ENCODE measurements at regions not wholly inside any gene's neighbourhood (a gene's known extent, or its start where the extent isn't known, plus 50 kb on each side); places are given as distances from the start of the nearest gene placed in this dataset.

- TF ChIP-seq ZNF8 (CRISPR knock-in tag; IDR thresholded peaks at IDR 0.05), result no peak
- TF ChIP-seq ZC3H10 (CRISPR knock-in tag; IDR thresholded peaks at IDR 0.05), result no peak
- TF ChIP-seq CSRNP3 (CRISPR knock-in tag; IDR thresholded peaks at IDR 0.05), result no peak
Measured at GRCh38 chr1:164914208-164914607, 355.2 kb downstream of the PBX1 start (continued).

- ATAC-seq, result no peak
- TF ChIP-seq, protein P1, sequence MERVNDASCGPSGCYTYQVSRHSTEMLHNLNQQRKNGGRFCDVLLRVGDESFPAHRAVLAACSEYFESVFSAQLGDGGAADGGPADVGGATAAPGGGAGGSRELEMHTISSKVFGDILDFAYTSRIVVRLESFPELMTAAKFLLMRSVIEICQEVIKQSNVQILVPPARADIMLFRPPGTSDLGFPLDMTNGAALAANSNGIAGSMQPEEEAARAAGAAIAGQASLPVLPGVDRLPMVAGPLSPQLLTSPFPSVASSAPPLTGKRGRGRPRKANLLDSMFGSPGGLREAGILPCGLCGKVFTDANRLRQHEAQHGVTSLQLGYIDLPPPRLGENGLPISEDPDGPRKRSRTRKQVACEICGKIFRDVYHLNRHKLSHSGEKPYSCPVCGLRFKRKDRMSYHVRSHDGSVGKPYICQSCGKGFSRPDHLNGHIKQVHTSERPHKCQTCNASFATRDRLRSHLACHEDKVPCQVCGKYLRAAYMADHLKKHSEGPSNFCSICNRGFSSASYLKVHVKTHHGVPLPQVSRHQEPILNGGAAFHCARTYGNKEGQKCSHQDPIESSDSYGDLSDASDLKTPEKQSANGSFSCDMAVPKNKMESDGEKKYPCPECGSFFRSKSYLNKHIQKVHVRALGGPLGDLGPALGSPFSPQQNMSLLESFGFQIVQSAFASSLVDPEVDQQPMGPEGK (CRISPR knock-in tag; IDR thresholded peaks at IDR 0.05; ENCODE audit: borderline replicate concordance), result no peak
- TF ChIP-seq ZNF8 (CRISPR knock-in tag; IDR thresholded peaks at IDR 0.05) (no peak), ZFP3 (CRISPR knock-in tag; IDR thresholded peaks at IDR 0.05) (no peak), OSR1 (CRISPR knock-in tag; IDR thresholded peaks at IDR 0.05) (no peak), RARB (CRISPR knock-in tag; IDR thresholded peaks at IDR 0.05) (no peak), CSDC2 (CRISPR knock-in tag; IDR thresholded peaks at IDR 0.05) (no peak), BACH2 (CRISPR knock-in tag; IDR thresholded peaks at IDR 0.05; ENCODE audit: borderline replicate concordance) (no peak), CSRNP3 (CRISPR knock-in tag; IDR thresholded peaks at IDR 0.05) (no peak), TOX (CRISPR knock-in tag; IDR thresholded peaks at IDR 0.05; ENCODE audit: borderline replicate concordance) (no peak), ARNTL (CRISPR knock-in tag; IDR thresholded peaks at IDR 0.05; ENCODE audit: borderline replicate concordance, low read depth) (no peak), TCF4 (CRISPR knock-in tag; IDR thresholded peaks at IDR 0.05; ENCODE audit: borderline replicate concordance) (no peak), ISL1 (CRISPR knock-in tag; IDR thresholded peaks at IDR 0.05) (no peak), ESRRG (CRISPR knock-in tag; IDR thresholded peaks at IDR 0.05) (no peak), ZNF70 (CRISPR knock-in tag; IDR thresholded peaks at IDR 0.05) (no peak)
- TF ChIP-seq, protein P2, sequence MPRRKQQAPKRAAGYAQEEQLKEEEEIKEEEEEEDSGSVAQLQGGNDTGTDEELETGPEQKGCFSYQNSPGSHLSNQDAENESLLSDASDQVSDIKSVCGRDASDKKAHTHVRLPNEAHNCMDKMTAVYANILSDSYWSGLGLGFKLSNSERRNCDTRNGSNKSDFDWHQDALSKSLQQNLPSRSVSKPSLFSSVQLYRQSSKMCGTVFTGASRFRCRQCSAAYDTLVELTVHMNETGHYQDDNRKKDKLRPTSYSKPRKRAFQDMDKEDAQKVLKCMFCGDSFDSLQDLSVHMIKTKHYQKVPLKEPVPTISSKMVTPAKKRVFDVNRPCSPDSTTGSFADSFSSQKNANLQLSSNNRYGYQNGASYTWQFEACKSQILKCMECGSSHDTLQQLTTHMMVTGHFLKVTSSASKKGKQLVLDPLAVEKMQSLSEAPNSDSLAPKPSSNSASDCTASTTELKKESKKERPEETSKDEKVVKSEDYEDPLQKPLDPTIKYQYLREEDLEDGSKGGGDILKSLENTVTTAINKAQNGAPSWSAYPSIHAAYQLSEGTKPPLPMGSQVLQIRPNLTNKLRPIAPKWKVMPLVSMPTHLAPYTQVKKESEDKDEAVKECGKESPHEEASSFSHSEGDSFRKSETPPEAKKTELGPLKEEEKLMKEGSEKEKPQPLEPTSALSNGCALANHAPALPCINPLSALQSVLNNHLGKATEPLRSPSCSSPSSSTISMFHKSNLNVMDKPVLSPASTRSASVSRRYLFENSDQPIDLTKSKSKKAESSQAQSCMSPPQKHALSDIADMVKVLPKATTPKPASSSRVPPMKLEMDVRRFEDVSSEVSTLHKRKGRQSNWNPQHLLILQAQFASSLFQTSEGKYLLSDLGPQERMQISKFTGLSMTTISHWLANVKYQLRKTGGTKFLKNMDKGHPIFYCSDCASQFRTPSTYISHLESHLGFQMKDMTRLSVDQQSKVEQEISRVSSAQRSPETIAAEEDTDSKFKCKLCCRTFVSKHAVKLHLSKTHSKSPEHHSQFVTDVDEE (CRISPR knock-in tag; IDR thresholded peaks at IDR 0.05), result no peak
- TF ChIP-seq, protein P3, sequence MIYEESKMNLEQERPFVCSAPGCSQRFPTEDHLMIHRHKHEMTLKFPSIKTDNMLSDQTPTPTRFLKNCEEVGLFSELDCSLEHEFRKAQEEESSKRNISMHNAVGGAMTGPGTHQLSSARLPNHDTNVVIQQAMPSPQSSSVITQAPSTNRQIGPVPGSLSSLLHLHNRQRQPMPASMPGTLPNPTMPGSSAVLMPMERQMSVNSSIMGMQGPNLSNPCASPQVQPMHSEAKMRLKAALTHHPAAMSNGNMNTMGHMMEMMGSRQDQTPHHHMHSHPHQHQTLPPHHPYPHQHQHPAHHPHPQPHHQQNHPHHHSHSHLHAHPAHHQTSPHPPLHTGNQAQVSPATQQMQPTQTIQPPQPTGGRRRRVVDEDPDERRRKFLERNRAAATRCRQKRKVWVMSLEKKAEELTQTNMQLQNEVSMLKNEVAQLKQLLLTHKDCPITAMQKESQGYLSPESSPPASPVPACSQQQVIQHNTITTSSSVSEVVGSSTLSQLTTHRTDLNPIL (CRISPR knock-in tag; IDR thresholded peaks at IDR 0.05; ENCODE audit: low read depth), result no peak
Measured at GRCh38 chr1:164912290-164912689, 353.3 kb downstream of the PBX1 start.

DNA sequence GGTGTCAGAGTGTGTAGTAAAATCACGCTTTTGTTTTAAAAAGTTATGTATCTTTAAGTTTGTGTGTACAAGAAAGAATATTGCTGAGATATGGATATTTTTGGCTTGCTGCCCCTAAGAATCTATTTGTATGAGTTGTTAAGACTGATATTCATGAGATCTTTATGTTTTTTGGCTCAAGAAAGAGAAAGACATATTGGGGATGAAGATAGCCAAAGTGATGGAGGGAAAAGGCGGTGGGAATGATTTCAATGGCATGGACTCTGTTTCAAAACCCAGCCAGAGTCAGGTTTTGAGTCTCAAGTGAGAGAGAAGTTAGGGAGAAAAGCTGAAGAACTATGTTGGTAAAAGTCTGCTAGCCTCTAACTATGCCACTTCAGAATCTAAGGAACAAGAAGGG, 351.7 kb downstream of the PBX1 start:
- no peak for TF ChIP-seq PPARA (CRISPR knock-in tag; IDR thresholded peaks at IDR 0.05; ENCODE audit: borderline replicate concordance)
- no peak for TF ChIP-seq CSDC2 (CRISPR knock-in tag; IDR thresholded peaks at IDR 0.05)
- no peak for TF ChIP-seq GLIS3 (CRISPR knock-in tag; IDR thresholded peaks at IDR 0.05)
- TF ChIP-seq BACH2 (CRISPR knock-in tag; IDR thresholded peaks at IDR 0.05; ENCODE audit: borderline replicate concordance), result no peak
- TF ChIP-seq, protein P4, sequence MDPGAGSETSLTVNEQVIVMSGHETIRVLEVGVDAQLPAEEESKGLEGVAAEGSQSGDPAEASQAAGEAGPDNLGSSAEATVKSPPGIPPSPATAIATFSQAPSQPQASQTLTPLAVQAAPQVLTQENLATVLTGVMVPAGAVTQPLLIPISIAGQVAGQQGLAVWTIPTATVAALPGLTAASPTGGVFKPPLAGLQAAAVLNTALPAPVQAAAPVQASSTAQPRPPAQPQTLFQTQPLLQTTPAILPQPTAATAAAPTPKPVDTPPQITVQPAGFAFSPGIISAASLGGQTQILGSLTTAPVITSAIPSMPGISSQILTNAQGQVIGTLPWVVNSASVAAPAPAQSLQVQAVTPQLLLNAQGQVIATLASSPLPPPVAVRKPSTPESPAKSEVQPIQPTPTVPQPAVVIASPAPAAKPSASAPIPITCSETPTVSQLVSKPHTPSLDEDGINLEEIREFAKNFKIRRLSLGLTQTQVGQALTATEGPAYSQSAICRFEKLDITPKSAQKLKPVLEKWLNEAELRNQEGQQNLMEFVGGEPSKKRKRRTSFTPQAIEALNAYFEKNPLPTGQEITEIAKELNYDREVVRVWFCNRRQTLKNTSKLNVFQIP (CRISPR knock-in tag; IDR thresholded peaks at IDR 0.05; ENCODE audit: borderline replicate concordance, low read depth), result no peak
- no peak for TF ChIP-seq ZFP30 (CRISPR knock-in tag; IDR thresholded peaks at IDR 0.05)
- no peak for TF ChIP-seq CSRNP3 (CRISPR knock-in tag; IDR thresholded peaks at IDR 0.05)
- TF ChIP-seq ARNTL (CRISPR knock-in tag; IDR thresholded peaks at IDR 0.05; ENCODE audit: borderline replicate concordance, low read depth), result no peak
- TF ChIP-seq, protein P2 (CRISPR knock-in tag; IDR thresholded peaks at IDR 0.05), result no peak
- no peak for TF ChIP-seq ESRRG (CRISPR knock-in tag; IDR thresholded peaks at IDR 0.05)
- TF ChIP-seq RARB (CRISPR knock-in tag; IDR thresholded peaks at IDR 0.05), result no peak
- TF ChIP-seq TCF4 (CRISPR knock-in tag; IDR thresholded peaks at IDR 0.05; ENCODE audit: borderline replicate concordance), result no peak
- no peak for TF ChIP-seq ZC3H10 (CRISPR knock-in tag; IDR thresholded peaks at IDR 0.05)
- ATAC-seq, result no peak
